HG03103 (cell line): ENCODE measurements at regions not wholly inside any gene's neighbourhood (a gene's known extent, or its start where the extent isn't known, plus 50 kb on each side); places are given as distances from the start of the nearest gene placed in this dataset.
"Not testable (repeated sequence)": the region's sequence is repeated elsewhere in the genome, so short reads cannot be mapped to it uniquely, and the experiment has no call there.

Source experiments
- ATAC-seq: cut with Tn5 transposase; IDR thresholded peaks from one replicate; pipeline ENCODE4 v1.9.1; 2021; ENCODE audit warnings: low read depth; ENCODE audit not compliant: unreplicated experiment

DNA sequence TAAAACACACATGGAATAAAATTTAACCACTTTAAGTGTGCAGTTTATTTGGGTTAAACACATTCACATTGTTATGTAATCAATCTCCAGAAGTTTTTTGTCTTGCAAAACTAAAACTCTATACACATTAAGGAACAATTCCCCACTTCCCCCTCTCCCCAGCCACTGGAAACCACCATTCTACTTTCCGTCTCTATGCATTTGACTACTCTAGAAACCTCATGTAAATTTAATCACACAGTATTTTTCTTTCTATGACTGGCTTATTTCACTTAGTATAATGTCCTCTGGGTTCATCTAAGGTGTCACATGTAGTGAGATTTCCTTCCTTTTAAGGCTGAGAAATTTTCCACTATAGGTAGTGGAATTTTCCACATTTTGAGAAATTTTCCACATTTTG, 568.7 kb upstream of the UBE2E2 start:
- no peak for ATAC-seq

DNA sequence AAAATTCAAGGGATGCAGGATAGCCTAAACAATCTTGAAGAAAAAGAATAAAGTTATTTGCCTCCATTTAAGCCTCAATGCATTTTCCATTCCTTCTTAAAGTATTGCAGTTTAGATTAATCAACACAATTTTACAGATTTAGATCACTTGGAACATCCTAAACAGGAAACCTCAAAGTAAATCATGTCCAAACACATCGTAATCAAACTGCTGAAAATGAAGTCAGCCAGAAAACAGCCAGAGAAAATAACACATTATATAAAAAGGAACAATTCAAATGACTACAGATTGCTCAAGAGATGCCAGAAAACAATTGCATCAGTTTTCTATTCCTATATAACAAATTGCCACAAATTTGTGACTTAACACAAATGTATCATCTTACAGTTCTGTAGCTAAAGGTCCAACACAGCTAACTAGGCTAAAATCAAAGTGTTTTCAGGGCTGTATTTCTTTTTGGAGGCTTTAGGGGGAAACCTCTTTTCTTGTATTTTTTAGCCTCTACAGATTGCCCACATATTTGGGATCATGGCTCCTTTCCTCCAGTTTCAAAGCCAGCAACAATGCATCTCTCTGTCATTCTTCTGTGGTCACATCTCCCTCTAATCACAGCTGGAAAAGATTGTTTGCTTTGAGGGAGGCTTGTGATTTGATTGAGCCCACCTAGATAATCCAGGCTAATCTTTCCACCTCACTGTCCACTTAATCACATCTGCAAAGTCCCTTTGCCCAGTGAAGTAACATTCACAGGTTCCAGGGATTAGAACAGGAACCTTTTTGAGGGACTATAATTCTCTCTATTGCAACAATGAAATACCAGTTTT, 543.3 kb upstream of the UBE2E2 start:
- ATAC-seq, result no peak

GRCh38 chr3:22660606-22661005, 542.5 kb upstream of the UBE2E2 start:
- ATAC-seq, result no peak

DNA sequence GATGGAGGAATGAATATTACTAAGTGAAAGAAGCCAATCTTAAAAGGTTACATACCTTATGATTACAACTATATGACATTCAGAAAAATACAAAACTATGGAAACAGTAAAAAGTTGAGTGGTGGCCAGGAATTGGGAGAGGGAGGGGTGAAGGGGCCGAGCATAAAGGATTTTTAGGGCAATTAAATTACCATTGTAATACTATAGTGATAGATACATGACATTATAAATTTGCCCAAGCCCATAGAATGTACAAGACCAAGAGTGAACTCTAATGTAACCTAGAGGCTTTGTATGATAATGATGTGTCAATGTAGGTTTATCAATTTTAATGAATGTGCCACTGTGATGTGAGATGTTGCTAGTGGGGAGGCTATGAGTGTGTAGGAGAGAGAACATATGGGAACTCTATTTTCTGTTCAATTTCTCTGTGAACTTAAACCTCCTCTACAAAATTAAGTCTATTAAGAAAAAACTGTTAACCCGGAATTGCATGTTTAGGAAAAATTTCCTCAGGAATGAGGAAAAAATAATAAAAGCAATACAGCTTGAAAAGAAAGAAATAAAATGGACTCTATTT, 541.9 kb upstream of the UBE2E2 start:
- no peak for ATAC-seq

- no peak for ATAC-seq
Measured at GRCh38 chr3:22665528-22665927, 537.6 kb upstream of the UBE2E2 start.

- ATAC-seq, result no peak
Measured at GRCh38 chr3:22666736-22667135, 536.4 kb upstream of the UBE2E2 start.

DNA sequence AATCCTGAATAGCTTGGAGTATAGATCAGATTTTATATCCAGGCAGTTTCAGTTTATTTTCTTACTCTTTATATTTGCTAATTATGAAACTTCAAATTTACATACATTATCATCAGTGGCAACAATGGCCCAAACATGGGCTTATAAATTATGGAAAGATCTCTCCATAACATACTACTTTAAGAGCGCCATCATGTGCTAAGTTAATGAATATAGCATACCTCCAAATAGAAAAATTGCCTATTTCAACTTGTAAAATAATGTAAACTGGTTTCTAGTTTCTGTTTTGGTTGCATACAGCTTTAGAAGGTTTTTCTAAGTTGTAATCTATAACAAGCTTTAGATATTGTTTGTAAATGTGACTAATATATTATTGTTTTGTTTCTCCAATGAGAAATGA, 531.3 kb upstream of the UBE2E2 start:
- ATAC-seq, result no peak

DNA sequence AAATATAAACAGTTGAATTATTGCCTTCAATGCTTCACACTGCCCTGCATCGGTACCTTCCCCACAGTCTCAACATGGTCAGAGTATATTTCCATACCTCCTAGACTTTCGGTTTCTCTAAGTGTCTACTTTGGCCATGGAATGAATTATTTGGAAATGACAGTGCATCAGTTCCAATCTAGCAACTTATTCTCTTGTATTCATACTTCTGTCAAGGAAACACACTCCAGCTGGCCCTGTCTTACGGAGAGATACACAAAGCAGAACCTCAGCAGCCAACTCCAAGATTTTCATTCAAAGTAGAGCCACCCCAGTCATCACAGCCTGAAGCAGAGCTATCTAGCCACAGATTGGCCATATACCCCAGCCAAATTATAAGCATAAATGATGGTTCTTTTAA, 518.4 kb upstream of the UBE2E2 start:
- no peak for ATAC-seq

DNA sequence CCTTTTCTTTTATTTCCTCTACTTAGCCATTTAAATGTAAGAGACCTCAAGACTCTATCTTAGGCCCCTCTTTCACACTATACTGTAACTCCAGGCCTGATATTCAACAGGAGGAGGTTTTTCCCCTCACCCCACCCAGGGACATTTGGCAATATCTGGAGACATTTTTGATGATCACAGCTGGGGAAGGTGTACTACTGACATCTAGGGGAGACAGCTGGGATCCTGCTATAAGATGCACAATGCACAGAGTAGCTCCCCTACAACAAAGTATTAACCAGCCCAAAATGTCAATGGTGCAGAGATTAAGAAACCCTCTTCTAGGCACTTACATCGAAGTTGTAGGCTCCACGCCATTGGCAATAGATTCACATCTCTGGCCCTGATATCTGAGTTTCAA, 517.5 kb upstream of the UBE2E2 start:
- ATAC-seq, result no peak

DNA sequence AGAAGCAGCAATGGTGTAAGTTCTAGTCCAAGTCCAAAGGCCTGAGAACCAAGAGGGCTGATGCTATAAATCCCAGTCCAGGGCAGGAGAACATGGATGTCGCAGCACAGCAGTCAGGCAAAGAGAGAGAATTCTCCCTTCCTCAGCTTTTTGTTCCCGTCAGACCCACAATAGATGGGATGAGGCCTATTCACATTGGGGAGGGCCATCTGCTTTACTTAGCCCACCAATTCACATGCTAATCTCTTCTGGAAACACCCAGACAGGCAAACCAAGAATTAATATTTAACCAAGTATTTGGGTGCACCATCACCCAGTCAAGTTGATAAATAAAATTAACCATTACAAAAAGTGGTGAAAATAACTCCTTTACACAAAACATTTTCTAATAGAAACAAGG, 511.7 kb upstream of the UBE2E2 start:
- ATAC-seq, result no peak

DNA sequence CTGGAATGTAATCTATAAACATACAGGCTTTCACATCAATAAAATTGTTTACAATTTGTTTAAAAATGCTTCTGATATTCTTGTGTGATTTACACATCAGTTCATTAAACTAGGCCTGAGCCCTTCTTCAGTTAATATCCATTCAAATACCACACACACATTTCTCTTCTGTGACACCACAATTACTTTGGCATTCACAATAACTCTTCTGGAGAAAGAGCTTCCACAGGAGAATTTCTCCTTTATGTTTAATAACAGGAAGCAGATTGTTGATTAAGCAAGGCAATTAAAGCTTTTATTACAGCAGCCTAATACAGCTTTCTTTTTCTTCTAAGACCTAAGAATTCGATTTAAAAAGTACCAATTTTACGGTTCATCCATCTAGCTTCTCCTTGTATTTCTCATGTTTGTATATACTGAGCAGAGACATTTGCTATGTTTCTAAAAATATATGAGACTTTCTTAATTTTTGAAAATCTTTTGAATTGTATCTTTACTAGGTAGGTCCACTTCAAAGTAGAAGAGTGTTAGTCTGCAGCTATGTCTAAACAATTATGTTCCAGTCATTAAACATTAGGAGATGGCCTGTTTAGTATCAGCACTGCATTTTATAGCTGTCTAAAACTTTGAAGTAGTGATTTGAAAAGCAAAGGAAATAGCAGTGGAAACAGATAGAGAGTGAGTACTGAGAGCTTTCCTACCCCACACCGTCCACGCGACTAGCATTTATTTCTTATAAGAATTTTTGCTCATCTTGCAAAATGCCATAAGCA, 511.1 kb upstream of the UBE2E2 start:
- no peak for ATAC-seq

DNA sequence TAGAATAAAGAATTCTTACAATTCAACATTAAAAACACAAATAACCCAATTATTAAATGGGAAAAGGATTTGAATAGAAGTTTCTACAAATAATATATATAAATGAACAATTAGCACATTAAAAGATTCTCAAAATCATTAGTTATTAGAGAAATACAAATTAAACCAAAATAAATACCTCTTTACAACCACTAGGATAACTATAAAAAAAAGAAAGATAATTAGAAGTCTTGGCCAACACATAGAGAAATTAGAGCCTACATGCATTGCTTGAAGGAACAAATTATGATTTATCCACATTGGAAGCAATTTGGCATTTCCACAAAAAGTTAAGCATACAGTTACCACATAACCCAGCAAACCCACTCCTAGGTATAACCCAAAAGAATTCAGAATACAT, 502.3 kb upstream of the UBE2E2 start:
- ATAC-seq, result no peak

DNA sequence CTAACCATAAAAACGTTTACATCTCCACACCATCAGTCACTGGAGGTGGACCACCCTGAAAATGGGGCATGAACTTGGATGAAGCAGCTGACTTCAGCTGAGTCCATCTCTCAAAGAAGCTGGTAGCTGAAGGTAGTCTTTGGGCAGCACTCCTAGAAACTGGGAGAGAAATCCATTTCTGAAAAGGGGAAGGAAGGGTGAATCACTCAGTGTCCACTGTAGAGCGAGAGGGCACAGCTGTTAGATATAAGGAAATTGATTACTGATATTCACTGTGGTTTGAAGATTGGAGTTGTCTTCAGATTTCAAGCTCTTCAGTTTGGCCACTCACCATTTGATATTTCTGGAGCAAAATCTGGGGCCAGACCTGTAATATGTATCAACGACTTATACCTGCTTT, 499.0 kb upstream of the UBE2E2 start:
- ATAC-seq, result no peak

GRCh38 chr3:22704571-22705354, 498.4 kb upstream of the UBE2E2 start:
- no peak for ATAC-seq

DNA sequence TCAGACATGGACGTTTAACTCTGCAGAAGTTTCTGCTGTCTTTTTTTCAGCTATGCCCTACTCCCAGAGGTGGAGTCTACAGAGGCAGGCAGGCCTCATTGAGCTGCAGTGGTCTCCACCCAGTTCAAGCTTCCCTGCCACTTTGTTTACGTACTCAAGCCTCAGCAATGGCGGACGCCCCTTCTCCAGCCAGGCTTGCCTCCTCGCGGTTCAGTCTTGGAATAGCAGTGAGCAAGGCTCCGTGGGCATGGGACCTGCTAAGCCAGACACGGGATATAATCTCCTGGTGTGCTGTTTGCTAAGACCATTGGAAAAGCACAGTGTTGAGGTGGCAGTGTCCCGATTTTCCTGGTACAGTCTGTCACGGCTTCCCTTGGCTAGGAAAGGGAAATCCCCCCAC, 496.2 kb upstream of the UBE2E2 start:
- ATAC-seq, result not testable (repeated sequence)

DNA sequence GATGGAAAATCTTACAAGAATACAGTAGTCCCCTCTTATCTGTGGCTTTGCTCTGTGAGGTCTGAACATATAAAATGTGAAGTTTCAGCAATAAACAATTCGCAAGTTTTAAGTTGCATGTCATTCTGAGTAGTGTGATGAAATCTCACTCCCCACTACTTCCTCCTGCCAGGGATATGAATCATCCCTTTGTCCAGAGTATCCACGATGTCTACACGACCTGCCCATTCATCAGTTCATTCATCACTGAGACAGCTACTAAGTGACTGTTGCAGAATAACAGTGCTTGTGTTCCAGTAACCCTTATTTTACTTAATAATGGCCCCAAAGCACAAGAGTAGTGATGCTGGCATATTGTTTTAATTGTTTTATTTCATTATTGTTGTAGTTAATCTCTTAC, 489.2 kb upstream of the UBE2E2 start:
- ATAC-seq, result no peak

DNA sequence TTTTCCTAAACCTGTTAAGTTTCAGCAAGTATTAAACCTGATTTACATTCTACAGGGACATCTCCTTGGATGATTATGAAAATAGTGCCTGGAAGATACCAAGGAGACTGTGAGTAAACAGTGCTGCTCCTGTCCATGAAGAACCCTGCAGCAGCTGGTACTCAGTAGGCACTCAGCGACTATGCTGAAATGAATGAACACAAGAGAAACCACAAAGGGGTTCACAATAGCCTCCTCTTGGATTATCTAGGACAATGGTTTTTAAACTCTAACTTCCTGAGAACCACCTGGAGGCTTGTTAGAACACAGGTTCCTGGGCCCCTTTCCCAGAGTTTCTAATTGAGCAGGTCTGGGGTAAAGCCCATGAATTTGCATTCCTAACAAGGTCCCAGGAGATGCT, 488.4 kb upstream of the UBE2E2 start:
- no peak for ATAC-seq

DNA sequence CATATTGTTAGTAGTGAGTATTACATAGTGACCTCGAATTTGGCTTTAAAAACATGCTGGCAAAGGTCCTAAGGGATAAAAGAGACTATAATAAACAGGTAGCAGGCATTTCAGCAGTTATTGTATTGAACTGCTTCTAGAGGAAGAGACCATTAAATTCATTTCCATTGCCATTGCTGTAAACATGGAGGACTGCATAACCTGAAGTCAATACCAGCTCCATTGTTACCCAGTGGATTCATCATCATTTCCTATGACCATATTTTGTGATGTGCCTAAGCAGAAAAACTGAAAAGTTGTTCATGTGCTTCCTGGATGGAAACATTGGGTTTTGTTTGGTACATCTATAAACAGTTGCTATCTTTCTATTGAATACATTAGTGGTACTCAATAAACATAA, 482.5 kb upstream of the UBE2E2 start:
- ATAC-seq, result no peak

DNA sequence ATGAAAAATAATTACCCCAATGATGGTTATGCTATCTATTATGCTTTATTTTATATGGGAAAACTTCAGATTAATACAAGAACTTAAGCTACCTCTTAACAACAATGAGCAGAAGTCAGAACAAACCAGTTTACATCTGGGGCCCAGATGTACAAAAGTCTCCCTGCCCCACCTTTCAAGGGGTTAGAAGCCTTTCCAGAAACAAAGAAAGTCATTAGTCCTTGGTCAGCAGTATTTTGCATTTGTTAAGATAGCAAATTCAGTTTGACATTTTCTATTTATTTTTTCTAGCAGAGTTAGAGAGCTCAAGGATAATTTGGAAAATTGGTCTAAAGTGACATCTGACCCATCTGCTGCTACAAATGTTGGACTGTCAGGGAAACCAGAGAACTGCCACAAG, 478.7 kb upstream of the UBE2E2 start:
- ATAC-seq, result no peak

DNA sequence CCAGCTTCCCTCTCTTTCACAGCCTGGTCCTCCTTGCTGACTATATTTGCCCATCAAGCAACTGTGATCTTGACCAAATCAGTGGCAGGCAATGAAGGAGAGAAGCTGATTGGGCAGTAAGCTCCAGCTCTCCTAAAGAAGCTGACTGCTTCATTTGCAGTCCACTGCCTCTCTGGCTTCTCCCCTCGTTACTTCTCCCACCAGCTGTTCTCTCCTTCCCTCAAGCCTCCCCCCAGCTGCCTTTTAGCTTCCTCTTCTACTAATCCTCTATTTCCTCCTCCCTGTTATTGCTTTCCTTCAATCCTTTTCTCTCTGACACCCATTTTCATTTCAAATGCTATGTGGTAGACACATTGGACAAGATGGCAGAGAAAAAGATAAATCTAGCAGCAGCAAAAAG, 474.7 kb upstream of the UBE2E2 start:
- no peak for ATAC-seq

- no peak for ATAC-seq
Measured at GRCh38 chr3:22729212-22729611, 473.9 kb upstream of the UBE2E2 start.
